ENCODE measurements at regions not wholly inside any gene's neighbourhood (a gene's known extent, or its start where the extent isn't known, plus 50 kb on each side); places are given as distances from the start of the nearest gene placed in this dataset.

- intact Hi-C loops (cut with DNase I): no loop called here
- DNase-seq (ENCODE audit: low spot score): no peak
These were observed 54.8 kb upstream of the DDX53 start for GRCh38 chrX:22944945-22945344.

Data from posterior vena cava (tissue), 2 donors.